Neural cell (in vitro differentiated cells): ENCODE measurements at regions not wholly inside any gene's neighbourhood (a gene's known extent, or its start where the extent isn't known, plus 50 kb on each side); places are given as distances from the start of the nearest gene placed in this dataset.

Experiments used
- EP300 ChIP-seq: fragments of 450-650 bp; conservative IDR thresholded peaks from 2 replicates; pipeline ENCODE4 v1.6.1; 2014; ENCODE audit warnings: antibody characterized with exemption, mild to moderate bottlenecking, moderate library complexity; ENCODE audit not compliant: poor library complexity, severe bottlenecking
- EZH2 ChIP-seq: fragments of 200-600, 300-800 bp; shearing (Covaris generic), sonication (generic); IDR thresholded peaks from 2 replicates; pipeline ENCODE4 v1.6.1; 2014; ENCODE audit warnings: antibody characterized with exemption, low read length, borderline replicate concordance, mild to moderate bottlenecking; ENCODE audit not compliant: insufficient read depth, poor library complexity, severe bottlenecking
- POLR2AphosphoS5 ChIP-seq: IDR thresholded peaks from 2 replicates; pipeline ENCODE4 v1.6.1; 2012
- RAD21 ChIP-seq: fragments of 450-650 bp; conservative IDR thresholded peaks from 2 replicates; pipeline ENCODE4 v1.6.1; 2014; ENCODE audit warnings: antibody characterized with exemption, mild to moderate bottlenecking, moderate library complexity
- SMC3 ChIP-seq: fragments of 450-650 bp; conservative IDR thresholded peaks from 2 replicates; pipeline ENCODE4 v1.6.1; 2014; ENCODE audit warnings: antibody characterized with exemption, mild to moderate bottlenecking, moderate library complexity; ENCODE audit not compliant: poor library complexity
- TAF1 ChIP-seq: IDR thresholded peaks from 2 replicates; pipeline ENCODE4 v1.6.1; 2012; ENCODE audit warnings: low read depth
- TF ChIP-seq, protein P1 (sequence below): fragments of 450-650 bp; IDR thresholded peaks from 2 replicates; pipeline ENCODE4 v1.5.1; 2014; ENCODE audit warnings: antibody characterized with exemption, mild to moderate bottlenecking, moderate library complexity; ENCODE audit not compliant: poor library complexity, severe bottlenecking
- TF ChIP-seq, protein P2 (sequence below): IDR thresholded peaks from 2 replicates; pipeline ENCODE4 v1.6.1; 2012; ENCODE audit warnings: borderline replicate concordance

DNA sequence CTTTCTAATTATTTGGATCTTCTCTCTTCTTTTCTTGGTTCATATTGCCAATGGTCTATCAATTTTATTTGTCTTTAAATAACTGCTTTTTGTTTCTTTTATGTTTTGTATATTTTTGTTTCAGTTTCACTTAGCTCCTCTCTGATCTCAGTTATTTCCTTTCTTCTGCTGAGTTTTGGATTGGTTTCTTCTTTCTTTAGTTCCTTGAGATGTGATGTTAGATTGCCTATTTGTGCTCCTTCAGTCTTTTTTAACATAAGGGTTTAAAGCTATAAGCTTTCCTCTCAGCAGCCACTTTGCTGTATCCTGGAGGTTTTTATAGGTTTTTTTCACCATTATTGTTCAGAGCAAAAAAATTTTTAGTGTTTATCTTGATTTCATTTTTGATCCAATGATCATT lies 351.6 kb downstream of the KDM5D start:
- TF ChIP-seq, protein P1, sequence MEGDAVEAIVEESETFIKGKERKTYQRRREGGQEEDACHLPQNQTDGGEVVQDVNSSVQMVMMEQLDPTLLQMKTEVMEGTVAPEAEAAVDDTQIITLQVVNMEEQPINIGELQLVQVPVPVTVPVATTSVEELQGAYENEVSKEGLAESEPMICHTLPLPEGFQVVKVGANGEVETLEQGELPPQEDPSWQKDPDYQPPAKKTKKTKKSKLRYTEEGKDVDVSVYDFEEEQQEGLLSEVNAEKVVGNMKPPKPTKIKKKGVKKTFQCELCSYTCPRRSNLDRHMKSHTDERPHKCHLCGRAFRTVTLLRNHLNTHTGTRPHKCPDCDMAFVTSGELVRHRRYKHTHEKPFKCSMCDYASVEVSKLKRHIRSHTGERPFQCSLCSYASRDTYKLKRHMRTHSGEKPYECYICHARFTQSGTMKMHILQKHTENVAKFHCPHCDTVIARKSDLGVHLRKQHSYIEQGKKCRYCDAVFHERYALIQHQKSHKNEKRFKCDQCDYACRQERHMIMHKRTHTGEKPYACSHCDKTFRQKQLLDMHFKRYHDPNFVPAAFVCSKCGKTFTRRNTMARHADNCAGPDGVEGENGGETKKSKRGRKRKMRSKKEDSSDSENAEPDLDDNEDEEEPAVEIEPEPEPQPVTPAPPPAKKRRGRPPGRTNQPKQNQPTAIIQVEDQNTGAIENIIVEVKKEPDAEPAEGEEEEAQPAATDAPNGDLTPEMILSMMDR = no peak
- TF ChIP-seq EP300 (no peak), POLR2AphosphoS5 (no peak), EZH2 (no peak), SMC3 (no peak), RAD21 (no peak), TAF1 (no peak)
- TF ChIP-seq, protein P2, sequence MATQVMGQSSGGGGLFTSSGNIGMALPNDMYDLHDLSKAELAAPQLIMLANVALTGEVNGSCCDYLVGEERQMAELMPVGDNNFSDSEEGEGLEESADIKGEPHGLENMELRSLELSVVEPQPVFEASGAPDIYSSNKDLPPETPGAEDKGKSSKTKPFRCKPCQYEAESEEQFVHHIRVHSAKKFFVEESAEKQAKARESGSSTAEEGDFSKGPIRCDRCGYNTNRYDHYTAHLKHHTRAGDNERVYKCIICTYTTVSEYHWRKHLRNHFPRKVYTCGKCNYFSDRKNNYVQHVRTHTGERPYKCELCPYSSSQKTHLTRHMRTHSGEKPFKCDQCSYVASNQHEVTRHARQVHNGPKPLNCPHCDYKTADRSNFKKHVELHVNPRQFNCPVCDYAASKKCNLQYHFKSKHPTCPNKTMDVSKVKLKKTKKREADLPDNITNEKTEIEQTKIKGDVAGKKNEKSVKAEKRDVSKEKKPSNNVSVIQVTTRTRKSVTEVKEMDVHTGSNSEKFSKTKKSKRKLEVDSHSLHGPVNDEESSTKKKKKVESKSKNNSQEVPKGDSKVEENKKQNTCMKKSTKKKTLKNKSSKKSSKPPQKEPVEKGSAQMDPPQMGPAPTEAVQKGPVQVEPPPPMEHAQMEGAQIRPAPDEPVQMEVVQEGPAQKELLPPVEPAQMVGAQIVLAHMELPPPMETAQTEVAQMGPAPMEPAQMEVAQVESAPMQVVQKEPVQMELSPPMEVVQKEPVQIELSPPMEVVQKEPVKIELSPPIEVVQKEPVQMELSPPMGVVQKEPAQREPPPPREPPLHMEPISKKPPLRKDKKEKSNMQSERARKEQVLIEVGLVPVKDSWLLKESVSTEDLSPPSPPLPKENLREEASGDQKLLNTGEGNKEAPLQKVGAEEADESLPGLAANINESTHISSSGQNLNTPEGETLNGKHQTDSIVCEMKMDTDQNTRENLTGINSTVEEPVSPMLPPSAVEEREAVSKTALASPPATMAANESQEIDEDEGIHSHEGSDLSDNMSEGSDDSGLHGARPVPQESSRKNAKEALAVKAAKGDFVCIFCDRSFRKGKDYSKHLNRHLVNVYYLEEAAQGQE = no peak
